GM08714 (cell line): ENCODE measurements at regions not wholly inside any gene's neighbourhood (a gene's known extent, or its start where the extent isn't known, plus 50 kb on each side); places are given as distances from the start of the nearest gene placed in this dataset.

Experiments used
- H3K4me3 ChIP-seq: fragments of 200-500 bp; sonication (Bioruptor generic); 2 replicates; pipeline ENCODE4 v1.5.1; 2014; ENCODE audit warnings: mild to moderate bottlenecking, low read length, inconsistent platforms
- ZNF274 ChIP-seq: IDR thresholded peaks from 2 replicates; pipeline ENCODE4 v1.6.1; 2012; ENCODE audit warnings: mild to moderate bottlenecking, low read depth, low read length

DNA sequence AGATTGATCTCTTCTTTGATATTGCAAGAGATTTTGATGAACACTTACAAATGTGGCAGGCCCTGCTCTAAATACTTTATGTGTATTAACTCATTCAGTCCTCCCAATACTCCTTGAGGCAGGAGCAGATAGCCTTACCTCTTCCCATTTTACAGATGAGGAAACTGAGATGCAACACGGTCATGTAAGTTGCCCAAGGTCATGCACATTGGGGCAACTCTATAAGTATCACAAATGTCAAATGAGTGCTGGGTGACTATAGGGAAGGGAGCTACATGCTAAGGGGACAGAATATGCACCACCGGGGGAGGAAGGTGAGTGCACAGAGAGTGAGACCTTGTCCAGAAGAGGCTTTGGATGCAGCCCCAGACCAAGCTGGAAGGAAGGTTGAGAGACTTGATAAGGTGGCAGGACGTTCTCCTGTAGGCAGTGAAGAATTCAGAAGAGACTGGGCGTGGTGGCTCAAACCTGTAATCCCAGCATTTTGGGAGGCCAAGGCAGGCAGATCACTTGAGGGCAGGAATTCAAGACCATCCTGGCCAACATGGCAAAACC, 132.3 kb upstream of the PWP1 start:
- no peak for TF ChIP-seq ZNF274
- no peak overlapping the region for H3K4me3 ChIP-seq

DNA sequence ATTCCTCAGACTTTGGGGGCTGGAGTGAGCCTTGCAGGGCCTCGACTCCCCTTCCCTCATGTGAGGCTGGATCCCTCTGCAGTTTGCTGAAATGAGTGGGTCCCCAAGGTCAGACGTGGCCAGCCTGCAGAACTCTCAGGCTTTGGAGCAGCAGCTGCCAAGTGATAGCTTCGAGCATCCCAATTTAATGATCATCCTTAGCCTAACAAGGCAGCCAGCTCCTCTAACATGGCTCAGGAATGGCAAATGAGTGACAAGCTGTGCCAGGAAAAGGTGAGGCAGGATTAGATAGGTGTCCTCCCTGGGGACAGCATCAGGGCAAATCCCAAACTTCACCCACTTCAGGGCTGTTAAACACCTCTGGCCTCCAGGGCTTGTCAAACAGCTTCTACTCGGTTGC, 130.7 kb upstream of the PWP1 start:
- TF ChIP-seq ZNF274, result no peak
- H3K4me3 ChIP-seq, result no peak overlapping the region

DNA sequence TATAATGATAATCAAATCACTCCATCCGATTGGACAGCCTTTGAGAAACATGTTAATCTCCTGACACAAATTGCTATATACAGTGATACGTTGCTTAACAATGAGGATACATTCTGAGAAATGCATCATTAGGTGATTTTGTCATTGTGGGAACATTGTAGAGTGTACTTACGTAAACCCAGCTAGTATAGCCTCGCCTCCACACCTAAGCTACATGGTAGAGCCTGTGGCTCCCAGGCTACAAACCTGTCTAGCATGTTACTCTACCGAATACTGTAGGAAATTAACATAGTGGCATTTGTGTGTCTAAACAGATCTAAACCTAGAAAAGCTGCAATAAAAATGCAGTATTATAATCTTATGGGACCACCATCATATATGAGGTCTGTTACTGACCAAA, 128.6 kb upstream of the PWP1 start:
- no peak for TF ChIP-seq ZNF274
- no peak overlapping the region for H3K4me3 ChIP-seq

DNA sequence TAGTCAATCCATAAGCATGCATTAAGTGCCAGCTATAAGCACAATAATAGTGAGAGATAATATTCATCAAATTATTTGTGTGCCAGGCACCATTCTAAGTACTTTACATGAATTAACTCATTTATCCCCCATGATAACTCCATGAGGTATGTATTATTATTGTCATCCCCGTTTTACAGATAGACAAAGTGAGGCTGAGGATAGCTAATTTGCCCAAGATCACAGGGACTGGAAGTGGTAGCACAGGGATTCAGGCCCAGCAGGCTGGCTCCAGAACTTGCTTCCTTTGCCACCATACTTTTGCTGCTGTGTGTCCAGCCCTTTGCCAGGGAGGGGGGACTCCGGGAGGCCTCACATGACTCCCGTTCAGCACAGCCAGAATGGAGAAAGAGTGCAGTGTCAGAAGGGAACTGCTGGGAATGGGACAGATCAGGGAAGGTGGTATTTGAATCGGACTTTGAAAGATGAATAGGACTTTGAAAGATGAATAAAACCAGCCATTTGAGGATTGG, 128.0 kb upstream of the PWP1 start:
- no peak for TF ChIP-seq ZNF274
- H3K4me3 ChIP-seq, result no peak overlapping the region

DNA sequence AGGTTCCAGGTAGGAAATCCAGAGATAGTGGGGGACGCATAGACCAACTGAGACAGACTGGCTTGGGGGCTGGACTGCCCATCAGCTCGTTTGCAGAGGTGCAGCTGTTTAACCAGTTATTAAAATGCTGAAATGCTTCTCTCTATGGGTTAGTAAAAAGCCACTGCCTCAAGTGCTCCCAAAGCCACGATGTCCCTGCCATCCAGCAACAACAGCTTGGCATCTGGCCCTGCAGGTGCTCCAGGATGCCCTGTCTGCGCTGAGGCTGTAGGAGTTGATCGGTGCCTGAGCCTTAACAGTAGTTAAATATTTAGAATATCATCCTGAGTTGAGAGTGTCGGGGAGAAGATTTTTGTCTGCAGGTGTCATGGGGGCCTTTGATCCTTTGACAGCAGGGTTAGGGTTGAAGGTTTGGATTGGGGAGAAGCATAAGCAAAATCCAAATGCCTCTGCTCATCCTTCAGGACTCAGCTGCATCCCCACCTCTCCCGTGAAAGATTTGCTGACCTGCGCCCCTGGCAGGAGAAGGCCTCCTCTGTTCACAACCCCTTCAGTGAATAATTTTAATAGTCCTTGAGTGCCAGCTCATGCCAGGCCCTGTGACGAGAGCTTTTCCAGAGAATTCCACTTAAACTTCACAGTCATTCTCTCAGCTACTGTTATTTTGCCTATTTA, 127.3 kb upstream of the PWP1 start:
- H3K4me3 ChIP-seq, result no peak overlapping the region

DNA sequence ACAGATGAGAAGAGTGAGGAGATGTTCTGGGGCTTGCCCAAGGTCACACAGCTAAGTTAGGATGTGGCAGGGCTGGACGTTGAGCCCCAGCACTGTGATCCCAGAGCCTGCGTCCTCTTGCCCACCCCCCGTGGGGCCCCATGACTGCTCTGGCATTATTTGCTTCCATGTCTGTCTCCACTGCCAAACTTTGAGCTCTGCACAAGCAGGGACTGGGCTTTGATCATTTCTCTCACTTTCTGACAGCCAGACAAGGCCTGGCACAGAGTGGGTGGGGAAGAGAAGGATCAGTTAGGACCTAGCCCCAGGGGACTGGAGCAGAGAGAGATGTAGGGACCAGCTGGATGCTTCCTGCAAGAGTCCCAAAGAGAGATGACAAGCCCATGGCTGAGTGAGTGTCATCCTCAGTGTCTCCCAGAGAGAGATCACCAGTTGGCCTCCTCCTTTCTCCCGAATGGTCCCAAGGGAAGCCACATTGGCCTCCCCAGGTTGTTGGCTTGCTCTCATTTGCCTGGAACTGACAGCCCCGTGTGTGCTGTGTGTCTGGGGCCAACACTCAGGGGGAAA, 126.7 kb upstream of the PWP1 start:
- no peak for TF ChIP-seq ZNF274
- H3K4me3 ChIP-seq, result no peak overlapping the region

More for the DNA sequence above, 127.3 kb upstream of the PWP1 start:
- TF ChIP-seq ZNF274, result no peak

DNA sequence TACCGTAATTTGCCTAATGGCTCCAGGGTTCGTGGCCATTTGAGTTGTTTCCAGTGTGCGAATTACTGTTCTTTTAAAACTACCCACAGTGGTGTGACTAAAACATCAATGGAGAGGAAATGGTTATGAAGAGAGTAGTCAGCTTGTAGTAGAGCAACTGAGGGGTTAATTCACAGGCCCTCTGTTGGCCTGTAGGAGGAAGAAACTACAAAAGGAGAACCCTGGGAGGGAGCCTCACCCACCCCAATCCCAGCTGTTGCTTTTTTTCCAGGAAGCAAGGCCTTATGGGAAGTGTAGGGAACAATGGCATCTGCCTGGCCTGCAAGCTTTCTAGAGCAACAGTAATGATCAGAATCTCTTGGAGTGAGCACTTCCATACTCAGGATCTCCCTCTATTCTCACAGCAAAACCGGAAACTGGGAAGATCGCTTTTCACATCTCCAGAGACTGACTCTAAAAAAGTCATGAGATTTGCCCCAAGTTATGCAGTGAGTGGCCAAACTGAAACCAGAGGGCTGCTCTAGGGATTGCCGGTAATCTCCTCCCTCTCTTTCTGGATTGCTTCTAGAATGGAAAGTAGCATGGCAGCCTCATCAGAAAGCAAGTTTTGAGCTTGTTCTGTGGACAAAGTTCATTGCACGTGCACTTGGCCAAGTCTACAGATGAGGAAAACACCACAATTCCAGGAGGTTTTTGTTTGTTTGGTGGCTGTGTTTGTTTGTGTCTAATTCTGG, 125.3 kb upstream of the PWP1 start:
- no peak for TF ChIP-seq ZNF274

DNA sequence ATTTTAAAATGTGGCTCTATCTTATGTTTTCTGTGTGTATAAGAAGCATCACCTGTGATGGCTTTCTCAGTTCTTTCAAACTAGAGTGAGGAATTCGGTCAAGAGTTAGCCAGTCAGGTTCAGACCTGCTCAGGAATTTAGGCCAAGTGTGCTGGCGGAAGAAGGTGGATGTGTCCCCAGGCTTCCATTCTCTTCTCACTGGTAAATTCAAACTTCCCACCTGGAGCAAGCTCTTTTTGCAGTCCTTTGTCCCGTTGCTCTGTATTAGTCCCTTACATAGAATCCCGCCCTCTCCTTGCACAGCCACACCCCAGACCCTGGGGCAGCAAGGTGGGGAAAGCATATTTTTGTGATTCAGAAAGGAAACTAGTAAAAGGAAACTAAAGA, 124.7 kb upstream of the PWP1 start:
- TF ChIP-seq ZNF274, result no peak
- no peak overlapping the region for H3K4me3 ChIP-seq

More for the DNA sequence above, 125.3 kb upstream of the PWP1 start:
- H3K4me3 ChIP-seq, result no peak overlapping the region

DNA sequence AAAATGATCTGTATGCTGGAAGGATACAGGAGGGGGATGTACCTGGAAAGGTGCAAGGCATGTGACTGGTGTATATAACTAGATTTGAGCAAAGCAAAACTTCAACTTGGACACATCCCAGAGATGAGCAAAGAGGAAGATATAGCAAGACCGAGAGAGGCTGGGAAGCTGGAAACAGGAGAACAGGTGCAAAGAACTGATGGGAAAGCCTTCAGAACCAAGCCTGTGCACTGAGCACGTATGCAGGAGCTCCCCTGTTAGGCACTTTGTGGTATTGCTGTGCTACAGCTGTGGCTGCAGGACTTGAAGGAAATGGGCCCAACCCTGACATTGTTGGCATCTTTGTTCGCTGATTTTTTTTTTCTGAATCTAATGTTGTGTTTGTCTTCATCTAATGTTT, 120.7 kb upstream of the PWP1 start:
- no peak for TF ChIP-seq ZNF274
- no peak overlapping the region for H3K4me3 ChIP-seq

DNA sequence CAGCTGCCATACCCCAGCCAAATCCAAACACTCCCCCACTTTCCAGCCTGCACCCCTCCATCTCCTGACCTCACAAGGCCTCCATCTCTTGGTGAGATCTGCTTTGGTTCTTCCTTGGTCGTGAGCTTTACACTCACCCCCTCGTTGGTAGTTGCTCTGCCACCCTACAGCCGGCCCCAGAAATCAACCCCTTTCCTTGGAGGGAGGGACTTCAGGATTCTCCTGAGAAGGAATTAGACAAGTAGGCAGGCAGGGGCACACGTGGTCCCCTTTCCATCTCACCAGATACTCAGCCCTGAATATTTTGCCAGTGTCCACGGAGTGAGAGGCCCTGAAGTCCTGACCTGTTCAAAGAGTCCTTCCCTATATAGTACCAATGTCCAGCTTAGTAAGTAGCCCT, 120.0 kb upstream of the PWP1 start:
- TF ChIP-seq ZNF274, result no peak
- H3K4me3 ChIP-seq, result no peak overlapping the region

DNA sequence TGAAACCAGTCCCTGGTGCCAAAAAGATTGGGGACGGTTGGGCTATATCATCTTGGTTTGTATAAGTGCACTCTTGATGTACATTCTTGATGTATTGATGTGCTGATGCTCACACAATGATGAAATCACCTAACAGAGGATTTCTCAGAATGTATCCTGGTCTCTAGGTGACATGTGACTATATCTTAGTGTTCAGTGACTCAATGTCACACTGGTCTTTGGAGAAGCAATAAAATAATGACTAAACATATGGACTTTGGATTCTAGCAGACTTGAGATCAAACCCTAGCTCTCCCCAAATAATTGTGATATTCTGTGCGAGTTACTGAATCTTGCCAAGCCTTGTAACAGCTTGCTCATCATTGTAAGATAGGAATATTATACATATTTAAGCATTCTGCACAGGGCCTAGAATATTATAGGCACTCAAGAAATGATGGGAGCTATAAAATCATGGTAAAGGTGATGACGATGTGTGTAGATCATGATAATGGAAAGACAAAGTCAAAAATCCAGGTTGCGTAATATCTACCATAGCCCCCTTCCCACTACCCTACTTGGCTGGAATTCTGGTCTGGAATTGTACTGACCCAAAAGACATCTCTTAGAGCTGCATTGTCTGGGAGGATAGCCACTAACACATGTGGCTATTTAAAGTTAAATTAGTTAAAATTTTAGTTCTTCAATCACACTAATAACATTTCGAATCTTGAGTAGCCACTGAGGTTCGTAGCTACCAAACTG, 117.6 kb upstream of the PWP1 start:
- TF ChIP-seq ZNF274, result no peak

DNA sequence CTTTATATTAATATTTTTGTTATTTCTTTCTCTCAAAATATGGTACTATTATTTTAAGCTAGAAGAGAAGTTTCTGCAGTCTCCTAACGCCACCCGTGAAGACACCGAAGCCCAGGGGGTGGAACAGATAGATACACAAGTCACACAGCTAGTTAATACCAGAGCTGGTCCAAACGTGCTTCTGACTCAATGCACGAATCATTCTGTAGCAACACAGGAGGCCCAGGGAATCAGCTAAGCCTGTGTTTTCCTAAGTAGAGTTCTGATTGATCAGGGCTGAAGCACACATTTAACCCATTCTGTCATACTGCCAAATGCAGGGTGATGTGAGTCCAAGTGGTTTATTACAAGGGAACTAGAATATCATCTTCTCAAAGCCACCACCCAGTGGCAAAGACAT, 116.9 kb upstream of the PWP1 start:
- no peak overlapping the region for H3K4me3 ChIP-seq
- no peak for TF ChIP-seq ZNF274

More for the DNA sequence above, 117.6 kb upstream of the PWP1 start:
- H3K4me3 ChIP-seq, result no peak overlapping the region

DNA sequence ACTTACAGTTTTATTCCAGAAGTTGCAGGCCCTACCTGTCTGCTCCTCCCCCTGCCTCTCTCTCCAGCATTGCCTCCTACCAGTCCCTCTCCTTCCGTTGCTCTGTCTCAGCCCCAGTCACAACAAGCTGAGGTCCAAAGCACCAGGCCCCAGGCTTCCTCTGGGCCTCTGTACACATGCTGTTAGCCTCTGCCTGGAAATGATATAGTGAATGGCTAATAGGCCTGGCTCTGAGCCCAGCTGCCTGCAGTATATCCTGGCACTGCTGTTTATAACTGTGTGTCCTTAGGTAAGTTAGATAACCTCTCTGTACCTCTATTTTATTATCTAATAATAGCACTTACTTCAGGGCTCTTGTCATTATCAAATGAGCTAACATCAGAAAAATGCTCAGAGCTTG, 114.9 kb upstream of the PWP1 start:
- no peak for TF ChIP-seq ZNF274

DNA sequence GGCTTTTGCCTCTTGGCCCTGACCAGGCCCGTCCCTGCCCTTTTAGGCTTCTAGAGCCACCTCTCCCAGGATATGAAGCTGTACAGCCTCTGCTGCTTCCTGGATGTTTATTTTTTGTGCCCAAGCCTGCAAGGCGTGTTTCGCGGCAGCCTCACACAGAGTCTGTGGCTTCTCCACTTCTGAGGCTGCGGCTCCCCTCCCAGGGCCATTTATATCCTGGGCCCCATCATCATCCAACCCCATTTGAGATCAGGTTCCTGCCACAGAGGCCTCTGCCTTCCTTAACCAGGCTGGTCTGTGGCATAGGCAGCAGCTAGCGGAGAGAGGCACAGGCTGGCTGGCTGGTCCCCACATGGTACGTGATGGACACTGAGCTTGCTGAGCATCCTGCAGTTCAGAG, 114.1 kb upstream of the PWP1 start:
- no peak overlapping the region for H3K4me3 ChIP-seq
- TF ChIP-seq ZNF274, result no peak

More for the DNA sequence above, 114.9 kb upstream of the PWP1 start:
- H3K4me3 ChIP-seq, result no peak overlapping the region
